HepG2 (cell line): ENCODE measurements at regions not wholly inside any gene's neighbourhood (a gene's known extent, or its start where the extent isn't known, plus 50 kb on each side); places are given as distances from the start of the nearest gene placed in this dataset.

ENCODE experiments used
- AHDC1 ChIP-seq: sonication (generic); formaldehyde crosslinking; IDR thresholded peaks from 2 replicates; pipeline ENCODE4 v1.5.1; 2020; ENCODE audit warnings: mild to moderate bottlenecking, missing genetic modification reagents, borderline replicate concordance
- E2F2 ChIP-seq: sonication (generic); formaldehyde crosslinking; IDR thresholded peaks from 2 replicates; pipeline ENCODE4 v1.4.0; 2020; ENCODE audit warnings: missing genetic modification reagents, borderline replicate concordance
- FOXO1 ChIP-seq: sonication (generic); formaldehyde crosslinking; IDR thresholded peaks from 2 replicates; pipeline ENCODE4 v1.4.0; 2020; ENCODE audit warnings: missing genetic modification reagents
- GATAD1 ChIP-seq: IDR thresholded peaks from 2 replicates; pipeline ENCODE4 v1.6.1; 2016; ENCODE audit warnings: missing genetic modification reagents, missing compliant biosample characterization
- HMGXB4 ChIP-seq, 2 experiments: sonication (generic) in 1 of 2; formaldehyde crosslinking in 1 of 2; IDR thresholded peaks; 2 replicates each; pipeline versions ENCODE4 v1.4.0 to v1.6.1; 2018 to 2020; ENCODE audit warnings: missing genetic modification reagents in 2 of 2, borderline replicate concordance in 1 of 2, low read depth in 1 of 2, mild to moderate bottlenecking in 1 of 2, missing biosample characterization in 1 of 2
- HNRNPL ChIP-seq: fragments of 200-400 bp; formaldehyde crosslinking; IDR thresholded peaks from 2 replicates; pipeline ENCODE4 v1.6.1; 2017; ENCODE audit warnings: mild to moderate bottlenecking, low read depth, low read length
- MED13 ChIP-seq: sonication (generic); formaldehyde crosslinking; IDR thresholded peaks from 2 replicates; pipeline ENCODE4 v1.5.0; 2020; ENCODE audit warnings: missing genetic modification reagents
- NCOA2 ChIP-seq: sonication (generic); formaldehyde crosslinking; IDR thresholded peaks from 2 replicates; pipeline ENCODE4 v1.8.0; 2022; ENCODE audit warnings: inconsistent platforms
- SRF ChIP-seq: IDR thresholded peaks from 2 replicates; pipeline ENCODE4 v1.6.1; 2011; ENCODE audit warnings: mild to moderate bottlenecking, low read depth, low read length, moderate library complexity
- TAF15 ChIP-seq: fragments of 200-400 bp; formaldehyde crosslinking; IDR thresholded peaks from one replicate; pipeline ENCODE4 v1.6.1; 2018; ENCODE audit warnings: mild to moderate bottlenecking, low read depth, low read length; ENCODE audit not compliant: poor library complexity, severe bottlenecking
- ZBTB33 ChIP-seq: sonication (generic); formaldehyde crosslinking; IDR thresholded peaks from 2 replicates; pipeline ENCODE4 v1.4.0; 2020; ENCODE audit warnings: missing genetic modification reagents
- ZNF670 ChIP-seq: sonication (generic); formaldehyde crosslinking; IDR thresholded peaks from 2 replicates; pipeline ENCODE4 v1.8.0; 2022; ENCODE audit warnings: mild to moderate bottlenecking, missing genetic modification reagents, borderline replicate concordance
- ZNF691 ChIP-seq: sonication (generic); formaldehyde crosslinking; IDR thresholded peaks from 2 replicates; pipeline ENCODE4 v1.4.0; 2020; ENCODE audit warnings: missing genetic modification reagents, low read depth, mild to moderate bottlenecking, borderline replicate concordance
- ZNF766 ChIP-seq: sonication (generic); formaldehyde crosslinking; IDR thresholded peaks from 2 replicates; pipeline ENCODE4 v1.5.0; 2020; ENCODE audit warnings: missing genetic modification reagents, borderline replicate concordance

GRCh38 chr10:78756604-78757343 lies 312.0 kb upstream of the ZMIZ1 start (continued):
- TF ChIP-seq ZBTB33 (CRISPR knock-in tag), result peak; percentile 31; the same call in 1 of the 2 replicates
- 0 out of 2 replicates have a peak, but pooled peaks have one; percentile 43 for TF ChIP-seq HNRNPL
- no peak for TF ChIP-seq MED13 (CRISPR knock-in tag)
- peak; percentile 42; the same call in 1 of the 2 replicates for TF ChIP-seq AHDC1 (CRISPR knock-in tag)
- no peak for TF ChIP-seq ZNF670 (CRISPR knock-in tag)
- TF ChIP-seq E2F2 (CRISPR knock-in tag), result no peak
- no peak; a peak in 1 of 4 replicates for TF ChIP-seq HMGXB4 (CRISPR knock-in tag; IDR thresholded peaks at IDR 0.05; ENCODE audit: borderline replicate concordance in 1 of 2, low read depth in 1 of 2)
- TF ChIP-seq ZNF691, result no peak
- TF ChIP-seq SRF, result no peak
- 0 out of 2 replicates have a peak, but pooled peaks have one; percentile 26 for TF ChIP-seq FOXO1 (CRISPR knock-in tag)
- TF ChIP-seq GATAD1 (CRISPR knock-in tag), result 0 out of 2 replicates have a peak, but pooled peaks have one; percentile 26
- TF ChIP-seq NCOA2, result 0 out of 2 replicates have a peak, but pooled peaks have one; percentile 18
- no peak for TF ChIP-seq ZNF766
- TF ChIP-seq TAF15, result no peak
